ENCODE measurements at regions not wholly inside any gene's neighbourhood (a gene's known extent, or its start where the extent isn't known, plus 50 kb on each side); places are given as distances from the start of the nearest gene placed in this dataset.
A peak's percentile ranks its signal among the peaks of the same experiment; 100 is the strongest.

DNA sequence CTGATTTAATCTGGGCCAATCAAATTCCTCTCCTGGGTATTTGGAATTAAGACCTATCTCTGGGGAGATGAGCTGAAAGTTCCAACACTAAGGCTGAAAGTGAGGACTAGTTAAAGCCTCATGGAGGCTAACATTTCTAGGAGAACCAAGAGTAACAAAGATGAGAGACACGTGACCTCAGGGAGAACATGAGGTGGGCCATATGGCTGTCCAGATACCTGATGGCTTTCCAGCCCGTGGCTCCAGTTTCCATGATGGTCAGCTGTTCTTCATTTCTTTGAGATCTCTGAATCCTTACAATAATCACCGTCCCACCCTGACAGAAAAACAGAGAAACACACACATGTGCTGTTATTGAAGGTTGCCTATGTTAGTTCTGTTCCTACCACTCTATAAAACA is 66.1 kb downstream of the LEPR start:
- no peak for DNase-seq

DNA sequence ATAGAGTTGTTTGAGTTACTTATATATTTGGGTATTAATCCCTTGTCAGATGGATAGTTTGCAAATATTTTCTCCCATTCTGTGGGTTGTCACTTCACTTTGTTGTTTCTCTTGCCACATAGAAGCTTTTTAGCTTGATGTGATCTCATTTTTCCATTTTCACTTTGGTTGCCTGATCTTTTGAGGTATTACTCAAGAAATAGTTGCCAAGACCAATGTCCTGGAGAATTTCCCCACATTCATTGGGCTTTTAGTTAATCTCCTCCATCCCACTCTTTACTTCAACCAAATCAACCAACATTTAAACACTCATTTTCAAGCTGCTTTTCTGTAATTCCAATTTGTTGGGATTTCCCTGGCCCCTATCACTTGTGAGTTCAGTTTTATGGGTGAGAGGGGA is 69.0 kb downstream of the LEPR start:
- DNase-seq, result no peak

DNA sequence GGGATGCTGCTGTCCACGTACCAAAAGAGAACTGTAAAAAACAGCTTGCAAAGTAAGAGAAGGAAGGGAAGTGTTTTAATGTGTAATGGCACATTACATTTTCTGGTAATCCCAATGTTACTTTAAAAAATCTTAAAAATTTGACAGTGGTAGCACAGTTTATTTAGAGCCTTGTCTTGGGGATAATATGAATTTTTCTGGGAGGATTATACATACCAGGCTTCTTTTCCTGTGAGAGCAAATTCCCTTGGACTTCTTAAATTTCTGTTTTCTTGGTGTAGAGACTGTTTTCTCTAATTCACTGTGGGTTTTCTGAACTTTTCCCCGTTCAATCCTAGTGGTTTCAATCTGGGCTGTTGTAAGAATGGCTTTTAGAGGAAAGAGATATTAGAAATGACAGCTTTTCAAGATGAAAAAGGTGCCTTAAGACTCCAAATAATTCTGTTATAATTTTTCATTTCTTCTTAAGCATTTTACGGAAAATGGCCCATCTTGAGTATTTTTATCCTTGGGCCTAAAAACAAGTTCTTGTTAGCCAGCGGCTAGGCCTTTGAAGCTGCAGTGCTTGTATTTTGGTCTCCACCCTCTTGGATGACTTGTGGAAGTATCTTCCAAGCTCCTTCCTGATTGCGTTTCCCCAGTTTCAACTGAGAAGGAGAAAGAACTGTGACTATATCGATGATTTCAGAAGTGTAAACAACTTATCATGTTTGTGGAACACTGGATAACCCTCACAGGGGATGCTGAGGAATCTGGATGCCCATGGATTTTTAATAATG is 70.0 kb downstream of the LEPR start:
- DNase-seq, result no peak

DNA sequence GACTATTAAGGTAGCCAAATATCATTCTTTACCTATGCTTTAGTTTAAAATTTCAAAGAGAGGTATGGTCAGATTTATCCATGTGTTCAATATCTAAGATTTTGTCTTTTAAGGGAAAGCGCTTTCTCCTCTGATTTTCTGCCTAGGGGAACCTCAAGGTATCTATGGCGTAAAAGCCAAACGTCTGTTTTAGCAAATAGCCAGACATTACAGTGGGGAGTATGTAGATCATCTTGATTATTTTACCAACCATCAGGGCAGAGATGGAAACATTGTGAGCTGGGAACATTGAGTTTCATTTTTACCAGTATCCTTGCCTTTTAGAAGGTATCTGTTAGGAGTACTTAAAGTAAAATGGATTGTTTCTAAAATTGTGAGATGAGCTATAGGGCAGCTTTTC is 71.0 kb downstream of the LEPR start:
- DNase-seq, result no peak

DNA sequence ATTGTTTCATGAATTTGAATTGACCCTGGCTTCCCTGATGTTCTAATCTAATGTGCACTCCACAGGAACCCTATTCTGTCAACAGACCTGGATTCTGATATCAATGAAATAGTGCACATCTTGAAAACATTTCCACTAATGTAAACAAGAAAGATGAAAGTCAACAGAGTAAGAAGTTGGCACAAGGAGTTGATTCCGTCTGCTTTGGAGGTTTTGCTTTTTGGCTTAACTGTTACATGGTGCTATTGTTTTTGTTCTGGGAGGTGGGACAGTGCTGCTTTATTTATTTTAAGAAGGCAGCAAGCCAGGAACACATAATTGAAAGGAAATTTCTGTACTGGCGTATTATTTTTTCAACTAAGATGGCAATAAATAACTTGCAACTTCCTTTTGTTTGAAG is 73.3 kb downstream of the LEPR start:
- no peak for DNase-seq

DNA sequence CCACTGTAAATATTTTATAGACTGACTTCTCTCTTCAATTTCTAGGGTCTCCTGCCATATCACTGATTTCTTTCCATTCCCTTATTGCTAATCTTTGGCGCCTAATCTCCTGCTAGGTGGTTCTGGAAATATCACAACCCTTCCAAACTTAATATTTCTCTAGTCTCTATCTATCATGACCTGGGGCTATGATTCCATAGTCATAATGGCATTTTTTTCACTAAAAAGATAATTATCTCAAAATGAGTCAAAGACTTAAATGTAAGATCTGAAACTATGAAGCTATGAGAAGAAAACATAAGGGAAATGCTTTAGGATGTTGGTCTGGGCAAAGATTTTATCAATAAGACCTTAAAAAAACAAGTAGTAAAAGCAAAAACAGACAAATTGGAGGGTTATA is 74.2 kb downstream of the LEPR start:
- DNase-seq, result no peak

DNA sequence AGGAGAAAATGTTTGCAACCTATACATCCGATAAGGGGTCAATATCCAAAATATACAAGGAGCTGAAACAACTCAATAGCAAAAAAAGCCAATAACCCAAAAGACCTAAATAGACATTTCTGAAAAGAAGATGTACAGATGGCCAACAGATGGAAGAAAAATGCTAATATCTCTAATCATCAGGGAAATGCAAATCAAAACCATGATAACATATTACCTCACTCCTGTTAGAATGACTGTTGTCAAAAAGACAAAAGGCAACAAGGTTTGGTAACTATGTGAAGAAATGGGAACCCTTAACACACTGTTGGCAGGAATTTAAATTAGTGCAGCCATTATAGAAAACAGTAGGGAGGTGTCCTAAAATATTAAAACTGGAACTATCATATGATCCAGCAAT is 74.7 kb downstream of the LEPR start:
- no peak for DNase-seq

DNA sequence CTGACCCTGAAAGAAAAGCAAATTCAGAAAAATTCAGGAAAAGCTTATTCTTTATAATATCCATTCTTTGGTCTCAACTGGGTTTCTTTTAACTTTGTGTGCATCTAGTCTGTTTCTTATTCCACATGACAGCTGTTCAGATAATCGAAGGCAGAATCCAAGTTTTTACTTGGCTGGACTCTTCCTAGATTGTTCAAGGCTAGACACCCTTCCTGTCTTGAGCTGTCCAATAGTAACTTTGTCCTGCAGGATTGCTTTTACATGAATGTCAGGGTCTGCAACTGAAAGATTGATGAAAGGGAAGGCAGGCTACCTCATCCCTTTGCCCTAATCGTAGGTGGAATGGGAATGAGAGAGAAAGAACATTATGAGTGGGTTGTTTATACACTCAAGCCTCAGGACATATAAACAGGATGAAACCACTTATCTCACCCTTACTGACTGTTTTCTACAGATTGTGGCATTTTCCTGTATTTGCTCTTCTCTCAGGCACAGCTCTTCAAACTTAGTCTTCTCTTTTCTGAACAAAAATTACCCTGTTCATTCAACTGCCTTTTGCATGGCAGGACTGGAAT is 76.9 kb downstream of the LEPR start:
- DNase-seq, result no peak

DNA sequence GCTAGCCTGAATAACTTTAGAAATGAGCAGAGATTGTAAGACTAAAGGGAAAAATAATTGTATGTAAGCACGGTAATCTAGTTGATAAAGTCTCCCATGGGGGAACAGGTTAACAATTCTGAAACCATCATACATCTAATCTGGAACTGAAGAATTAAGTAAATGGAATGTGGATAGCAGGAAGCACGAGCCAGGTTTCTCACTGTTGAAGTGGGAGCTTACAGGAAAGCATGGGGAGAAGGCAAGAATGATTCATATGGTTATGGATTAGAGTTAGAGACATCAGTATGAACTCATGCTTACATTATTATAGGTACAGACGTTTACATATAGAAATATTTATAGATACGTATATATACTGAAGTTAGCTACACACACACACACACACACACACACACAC is 83.0 kb downstream of the LEPR start:
- no peak for DNase-seq

DNA sequence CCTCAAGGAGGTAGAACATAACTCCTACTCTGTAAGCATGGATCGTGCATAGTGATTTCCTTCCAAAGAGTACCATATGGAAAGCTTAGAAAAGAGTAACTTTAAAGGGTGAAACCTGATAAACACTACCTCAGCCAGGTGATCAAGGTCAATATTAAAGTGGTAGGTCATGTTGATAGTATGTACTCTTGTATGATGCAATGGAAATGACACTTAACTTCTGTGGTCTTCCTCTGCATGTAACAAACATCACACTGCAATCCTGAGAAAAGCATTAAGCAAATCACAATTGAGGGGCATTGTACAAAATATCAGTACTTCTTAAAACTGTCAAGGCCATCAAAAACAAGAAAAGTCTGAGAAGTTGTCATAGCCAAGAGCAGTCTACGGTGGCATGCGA is 83.8 kb downstream of the LEPR start:
- DNase-seq, result no peak

DNA sequence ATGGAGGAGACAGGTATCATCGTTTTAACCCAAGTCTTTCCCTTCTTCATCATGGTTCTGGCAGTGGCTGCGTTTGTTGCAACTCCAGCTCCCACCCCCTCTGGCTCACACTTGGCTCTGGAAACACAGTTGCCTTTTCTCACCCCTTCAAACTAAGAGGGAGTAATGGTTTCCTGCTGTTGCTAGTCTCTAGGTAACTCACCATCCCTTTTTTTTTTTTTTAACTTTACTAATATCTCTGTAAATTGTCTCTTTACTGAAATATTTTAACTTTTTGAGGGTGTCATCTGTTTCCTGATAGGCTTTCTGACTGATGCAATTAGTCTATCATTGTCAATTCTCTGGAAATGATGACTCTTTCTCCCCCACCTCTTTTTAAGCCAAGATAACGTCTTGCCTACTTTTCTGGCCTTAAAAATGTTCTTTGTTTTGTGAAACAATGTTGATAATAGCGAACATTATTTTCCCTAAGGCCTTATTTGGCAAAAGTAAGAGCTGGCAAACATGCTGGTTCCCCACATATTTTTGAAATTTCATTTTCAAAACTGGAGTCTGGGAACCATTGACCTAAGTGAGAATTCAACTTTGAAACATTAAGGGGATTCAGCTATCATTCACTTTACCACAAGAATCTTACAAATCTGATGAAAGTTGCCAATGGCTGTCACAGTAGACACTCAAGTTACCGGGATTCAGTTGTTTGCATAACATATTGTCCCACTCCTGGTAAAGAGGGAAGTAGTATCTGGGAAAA is 85.3 kb downstream of the LEPR start:
- no peak for DNase-seq

DNA sequence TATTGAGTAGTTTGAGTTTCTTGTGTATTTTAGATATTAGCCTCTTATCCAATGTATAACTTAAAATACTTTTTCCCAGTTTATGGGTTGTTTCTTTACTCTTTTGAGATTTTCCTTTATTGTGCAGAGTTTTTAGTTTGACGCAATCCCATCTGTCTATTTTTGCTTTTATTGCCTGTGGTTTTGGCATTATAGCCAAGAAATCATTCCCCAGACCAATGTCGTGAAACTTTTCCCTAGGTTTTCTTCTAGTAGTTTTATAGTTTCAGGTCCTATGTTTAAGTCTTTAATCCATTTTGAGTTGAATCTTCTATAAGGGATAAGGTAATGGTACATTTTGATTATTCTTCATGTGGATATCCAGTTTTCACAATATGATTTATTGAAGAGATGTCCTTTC is 87.6 kb downstream of the LEPR start:
- DNase-seq, result no peak

DNA sequence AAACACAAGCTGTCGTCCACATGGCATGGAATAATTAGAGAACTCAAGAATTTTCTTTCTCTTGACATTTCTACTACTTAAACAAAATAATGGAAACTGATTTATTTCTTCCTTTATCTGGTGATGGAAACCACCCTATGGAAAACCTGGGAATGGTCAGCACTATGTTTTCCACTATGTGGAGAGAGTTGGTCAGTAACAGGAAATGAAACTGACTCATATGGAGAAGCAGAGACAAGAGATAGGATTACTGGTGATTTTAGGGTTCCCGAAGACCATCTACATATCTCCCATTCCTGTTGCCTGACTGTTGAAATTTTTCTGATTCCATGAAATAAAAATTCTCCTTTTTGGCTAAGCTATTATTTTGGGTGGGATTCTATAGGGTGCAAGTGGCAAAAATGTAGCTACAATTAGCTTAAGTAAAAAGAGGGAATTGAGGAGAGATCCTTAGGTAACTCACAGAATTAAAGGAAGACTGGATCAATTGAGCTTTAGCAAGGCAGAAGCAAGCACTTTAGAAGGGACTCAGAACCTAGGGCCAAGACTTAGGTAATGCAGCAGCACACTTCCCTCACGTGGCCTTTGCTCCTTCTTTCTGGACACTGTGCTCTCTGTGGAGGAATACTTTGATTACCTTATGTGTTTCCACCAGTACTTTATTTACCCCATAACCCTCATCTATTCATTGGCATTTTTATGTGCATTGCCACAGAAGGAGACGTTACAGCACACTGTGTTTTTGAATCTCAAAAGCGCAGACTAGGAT is 89.6 kb downstream of the LEPR start:
- DNase-seq, result no peak

DNA sequence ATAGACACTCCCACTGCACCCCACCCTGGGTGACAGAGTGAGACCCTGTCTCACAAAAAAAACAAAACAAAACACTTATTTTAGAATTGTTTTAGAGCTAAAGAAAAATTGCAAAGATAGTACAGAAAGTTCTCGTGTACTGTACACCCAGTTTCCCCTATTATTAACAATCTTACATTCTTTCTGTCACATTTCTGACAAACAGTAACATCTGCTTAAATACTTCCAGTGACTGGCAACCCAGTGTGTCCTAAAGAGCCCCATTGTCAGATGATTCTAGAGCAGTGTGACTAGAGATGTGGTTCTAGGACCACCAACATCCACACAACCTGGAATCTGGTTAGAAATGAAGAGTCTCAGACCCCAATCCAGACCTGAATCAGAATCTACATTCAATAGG is 90.5 kb downstream of the LEPR start:
- no peak for DNase-seq

DNA sequence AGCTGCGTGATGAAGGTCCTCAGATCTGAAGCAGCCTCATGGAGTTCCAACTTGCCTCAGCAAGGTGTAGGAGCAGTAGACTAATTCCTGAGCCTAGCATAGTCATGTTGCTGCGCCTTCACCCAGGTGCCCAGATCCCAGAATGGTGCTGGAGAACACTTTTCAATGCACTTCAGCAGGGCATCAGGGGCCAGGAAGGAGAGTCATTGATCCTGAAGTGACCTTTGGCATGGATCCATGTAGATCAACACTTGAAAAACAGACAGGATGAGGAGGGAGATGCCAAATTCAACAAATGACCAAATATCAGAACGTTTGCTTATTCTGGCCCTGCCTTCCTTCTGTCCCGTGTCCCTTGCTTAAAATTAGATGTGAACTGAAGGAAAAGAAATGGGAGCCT is 91.9 kb downstream of the LEPR start:
- DNase-seq, result no peak

DNA sequence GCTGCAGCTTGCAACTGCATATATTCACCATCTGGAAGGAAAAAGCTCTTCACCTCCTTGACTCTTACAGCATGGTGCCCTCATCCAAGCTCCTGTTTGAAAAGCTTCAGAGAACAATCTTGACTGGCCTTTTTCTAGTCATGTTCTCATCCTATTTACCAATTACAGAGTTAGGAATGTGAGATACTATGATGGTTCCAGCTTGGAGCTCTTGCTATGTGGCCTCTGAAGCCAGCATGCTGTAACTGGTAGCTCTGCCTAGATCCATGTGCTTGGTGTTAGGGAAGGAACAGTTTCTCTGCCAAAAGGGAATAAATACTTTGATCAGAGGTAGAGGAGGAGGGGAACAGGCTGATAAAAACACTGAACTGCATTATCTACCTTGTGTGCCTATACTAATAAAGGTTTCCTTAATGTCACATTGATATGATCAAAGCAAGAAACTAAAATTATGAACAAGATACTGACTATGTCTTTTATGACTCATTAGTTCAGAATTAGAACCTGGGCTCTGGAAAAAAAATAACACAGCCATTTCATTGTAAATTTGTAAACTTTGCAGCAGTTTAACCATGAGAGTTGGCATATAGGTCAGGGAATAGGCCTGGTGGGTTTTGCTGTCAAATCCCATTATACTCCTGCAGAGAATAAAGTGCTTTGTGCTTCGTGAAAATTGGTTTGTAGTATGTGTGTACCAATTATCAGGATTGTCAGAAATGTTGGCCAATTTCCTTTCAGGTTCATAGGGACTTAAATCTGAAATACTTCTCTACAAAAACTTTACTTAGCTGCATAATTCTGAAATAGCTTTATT is 92.7 kb downstream of the LEPR start:
- DNase-seq, result no peak

DNA sequence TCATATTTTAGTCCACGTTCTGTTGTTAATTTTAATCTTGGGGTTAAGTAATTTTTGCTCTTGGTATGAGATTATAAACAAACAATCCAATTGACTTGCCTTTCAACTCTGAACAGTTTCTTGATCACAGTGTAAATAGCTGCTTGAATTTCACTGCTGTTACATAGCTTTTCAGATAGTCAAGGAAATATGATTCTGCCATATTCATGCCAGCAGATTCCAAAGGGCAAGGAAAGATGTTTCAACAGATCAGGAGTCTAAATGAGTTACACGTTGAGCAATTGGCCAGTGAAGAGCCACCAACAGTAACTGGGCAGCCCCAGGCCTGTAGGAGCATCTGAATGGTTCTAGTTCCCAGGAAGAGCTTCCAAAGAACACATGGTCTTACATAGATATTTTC is 93.6 kb downstream of the LEPR start:
- DNase-seq, result no peak

DNA sequence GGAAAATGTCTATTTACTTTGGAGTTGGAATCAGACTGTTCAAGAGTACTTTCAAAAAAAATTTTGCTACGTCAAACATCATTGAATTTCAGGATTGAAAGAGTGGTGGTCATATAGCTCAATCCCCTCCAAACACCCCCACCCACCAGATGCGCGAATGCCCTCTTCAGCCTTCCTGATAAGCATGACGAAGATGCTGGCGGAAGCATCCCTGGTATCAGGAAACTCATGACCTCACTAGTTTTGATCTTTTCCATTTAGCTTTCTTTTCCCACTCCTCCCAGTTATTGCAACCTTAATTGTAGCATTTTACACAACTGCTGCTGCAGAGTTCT is 104.4 kb downstream of the LEPR start:
- DNase-seq, result no peak

DNA sequence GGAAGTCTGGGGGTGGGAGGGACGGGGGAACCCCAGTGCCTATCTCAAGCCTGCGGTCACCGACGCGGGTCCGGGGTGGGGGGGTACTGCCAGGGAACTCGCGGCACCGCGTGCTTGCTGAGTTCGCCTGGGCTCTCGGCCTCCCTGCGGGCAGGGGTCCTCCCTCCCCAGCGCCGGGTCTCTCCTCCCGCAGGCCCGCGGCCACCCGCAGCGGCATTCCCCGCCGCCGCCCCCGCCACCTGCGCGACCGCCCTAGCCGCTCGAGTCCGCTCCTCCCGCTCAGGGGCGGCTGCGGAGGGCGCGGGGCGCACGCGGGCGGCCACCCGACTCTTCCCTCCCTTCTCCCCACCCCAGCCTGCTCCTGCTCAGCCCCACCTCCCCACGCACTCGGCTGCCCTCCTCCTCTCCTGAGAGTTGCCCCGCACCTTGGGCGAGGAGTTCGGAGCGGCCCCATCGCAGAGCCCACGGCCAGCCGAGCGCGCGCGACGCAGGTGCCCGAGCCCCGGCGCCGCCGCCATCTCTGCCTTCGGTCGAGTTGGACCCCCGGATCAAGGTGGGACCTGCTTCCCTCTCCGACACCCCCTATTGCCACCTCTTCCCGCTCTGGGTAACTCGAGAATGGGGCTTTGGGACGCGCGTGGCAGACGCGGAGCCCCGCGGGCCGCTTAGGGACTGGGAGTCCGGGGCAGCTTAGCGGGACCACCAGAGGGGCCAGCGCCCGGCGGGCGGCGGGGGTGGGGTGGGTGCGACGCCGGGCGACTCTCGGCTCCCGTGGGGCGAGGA is 105.0 kb downstream of the LEPR start:
- DNase-seq, result peak in 1 of 4 experiments; percentile 1

DNA sequence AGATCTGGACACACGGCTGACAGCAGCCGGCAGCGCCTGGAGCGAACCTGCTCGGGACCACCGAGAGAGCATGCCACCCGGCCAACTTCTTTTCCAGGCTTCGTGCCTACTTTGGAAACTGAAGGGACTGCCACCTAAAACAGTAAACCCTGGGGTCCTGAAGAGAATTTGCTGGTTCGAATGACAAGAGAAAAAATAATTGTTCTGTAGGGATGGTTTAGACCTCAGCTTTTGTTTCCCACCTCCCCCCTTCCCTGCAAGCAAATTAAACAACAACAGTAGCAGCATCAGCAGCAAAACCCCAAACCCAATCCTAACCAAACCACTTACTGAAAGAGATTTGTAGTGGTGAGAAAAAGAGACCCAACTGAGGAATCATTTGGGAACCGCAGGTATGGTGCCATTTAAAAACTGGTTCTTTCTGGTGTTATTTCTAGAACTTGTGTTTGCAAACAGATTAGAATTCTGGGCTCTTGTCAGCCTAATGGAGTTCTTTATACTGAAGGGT is 105.6 kb downstream of the LEPR start:
- no peak for DNase-seq

DNA sequence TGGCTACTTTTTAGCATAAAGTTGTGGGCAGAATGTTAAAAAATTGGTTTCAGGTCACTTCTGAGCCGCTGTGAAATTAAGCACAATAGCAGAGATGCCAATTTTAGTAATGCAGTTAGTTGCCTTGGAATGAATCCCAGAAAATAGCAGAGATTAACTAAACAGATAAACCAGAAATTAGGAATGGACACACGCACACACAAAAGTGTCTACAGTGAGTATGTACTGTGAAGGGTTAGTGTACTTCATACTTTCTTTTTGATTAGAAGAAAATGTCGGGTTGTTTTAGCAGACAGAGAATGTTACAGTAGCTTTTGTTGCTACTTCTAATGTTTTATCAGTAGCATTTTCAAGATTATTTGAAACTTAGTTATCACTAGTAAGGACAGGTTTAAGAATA is 106.7 kb downstream of the LEPR start:
- DNase-seq, result no peak
